Neural progenitor cell (in vitro differentiated cells): ENCODE measurements at regions not wholly inside any gene's neighbourhood (a gene's known extent, or its start where the extent isn't known, plus 50 kb on each side); places are given as distances from the start of the nearest gene placed in this dataset.

ENCODE experiments used
- DNase-seq: peaks from one replicate; pipeline ENCODE4 v3.0.0-alpha.2; 2016; ENCODE audit warnings: low spot score
- H2AFZ ChIP-seq: fragments of 200-600 bp; sonication (generic); replicated peaks from 2 replicates; pipeline ENCODE4 v1.6.1; 2016; ENCODE audit warnings: antibody characterized with exemption
- H3F3A ChIP-seq: fragments of 200-600 bp; sonication (generic); 2 replicates; pipeline ENCODE4 v1.6.1; 2016; ENCODE audit warnings: antibody characterized with exemption, low read depth
- H3K27ac ChIP-seq: fragments of 200-600 bp; sonication (generic); 2 replicates; pipeline ENCODE4 v1.5.1; 2016; ENCODE audit warnings: mild to moderate bottlenecking
- H3K27me3 ChIP-seq: fragments of 200-600 bp; sonication (generic); 2 replicates; pipeline ENCODE4 v1.6.1; 2016; ENCODE audit warnings: mild to moderate bottlenecking, moderate library complexity
- H3K36me3 ChIP-seq: fragments of 200-600 bp; sonication (generic); 2 replicates; pipeline ENCODE4 v1.5.1; 2016
- H3K4me1 ChIP-seq: fragments of 200-600 bp; sonication (generic); 2 replicates; pipeline ENCODE4 v1.6.1; 2016; ENCODE audit warnings: mixed run types
- H3K4me2 ChIP-seq: fragments of 200-600 bp; sonication (generic); 2 replicates; pipeline ENCODE4 v1.6.1; 2016
- H3K4me3 ChIP-seq: fragments of 200-600 bp; sonication (generic); 2 replicates; pipeline ENCODE4 v1.5.1; 2016
- H3K79me2 ChIP-seq: fragments of 200-600 bp; sonication (generic); 2 replicates; pipeline ENCODE4 v1.6.1; 2016; ENCODE audit warnings: low read depth
- H3K9ac ChIP-seq: fragments of 200-600 bp; sonication (generic); 2 replicates; pipeline ENCODE4 v1.6.1; 2016
- H3K9me3 ChIP-seq: fragments of 200-600 bp; sonication (generic); 2 replicates; pipeline ENCODE4 v1.5.1; 2016; ENCODE audit warnings: low read depth
- H4K20me1 ChIP-seq: fragments of 200-600 bp; sonication (generic); 2 replicates; pipeline ENCODE4 v1.6.1; 2016; ENCODE audit warnings: low read depth
- H3K27ac Mint-ChIP-seq: 3 replicates; pipeline ENCODE4 v1.8.0; 2021; ENCODE audit warnings: mixed read lengths
- H3K27me3 Mint-ChIP-seq: 2 replicates; pipeline ENCODE4 v1.8.0; 2022; ENCODE audit warnings: low read depth, mild to moderate bottlenecking, inconsistent platforms, moderate library complexity, mixed read lengths; ENCODE audit not compliant: insufficient read depth
- H3K36me3 Mint-ChIP-seq: 3 replicates; pipeline ENCODE4 v1.8.0; 2021; ENCODE audit warnings: mixed read lengths
- H3K4me1 Mint-ChIP-seq: 3 replicates; pipeline ENCODE4 v1.8.0; 2021; ENCODE audit warnings: mixed read lengths
- H3K4me3 Mint-ChIP-seq: 3 replicates; pipeline ENCODE4 v1.8.0; 2021; ENCODE audit warnings: mild to moderate bottlenecking, moderate library complexity, mixed read lengths
- H3K9me3 Mint-ChIP-seq: 3 replicates; pipeline ENCODE4 v1.8.0; 2020; ENCODE audit warnings: mixed read lengths
- EZH2 ChIP-seq: fragments of 200-600 bp; sonication (generic); IDR thresholded peaks from 2 replicates; pipeline ENCODE4 v1.6.1; 2017; ENCODE audit warnings: antibody characterized with exemption, mild to moderate bottlenecking, moderate library complexity
- EZH2phosphoT487 ChIP-seq: fragments of 200-600 bp; sonication (generic); IDR thresholded peaks from 2 replicates; pipeline ENCODE4 v1.6.1; 2017; ENCODE audit warnings: antibody characterized with exemption
- TF ChIP-seq, protein P1 (sequence below): fragments of 200-600 bp; sonication (generic); IDR thresholded peaks from 2 replicates; pipeline ENCODE4 v1.5.1; 2017; ENCODE audit warnings: antibody characterized with exemption, mild to moderate bottlenecking

DNA sequence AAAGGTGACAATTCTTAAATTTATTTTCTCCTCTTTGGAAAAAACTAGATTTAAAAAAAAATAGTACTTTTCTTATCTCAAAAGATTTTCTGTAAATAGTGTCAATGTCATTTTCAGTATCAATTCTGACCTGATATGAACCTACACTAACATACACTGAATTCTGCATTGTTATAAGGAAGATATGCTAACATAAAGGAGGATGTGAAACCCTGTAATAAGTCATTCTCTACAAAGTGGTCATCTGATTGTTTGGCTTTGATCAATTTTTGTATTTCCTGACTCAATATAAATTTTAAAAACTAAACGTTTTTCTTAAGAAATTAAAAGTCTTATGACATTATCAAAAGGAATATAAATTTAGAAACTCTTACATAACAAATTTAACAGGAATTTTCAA is 233.6 kb upstream of the EDIL3 start:
- H3K27me3 Mint-ChIP-seq, result no peaks in the 10 kb centered on the region
- TF ChIP-seq, protein P1, sequence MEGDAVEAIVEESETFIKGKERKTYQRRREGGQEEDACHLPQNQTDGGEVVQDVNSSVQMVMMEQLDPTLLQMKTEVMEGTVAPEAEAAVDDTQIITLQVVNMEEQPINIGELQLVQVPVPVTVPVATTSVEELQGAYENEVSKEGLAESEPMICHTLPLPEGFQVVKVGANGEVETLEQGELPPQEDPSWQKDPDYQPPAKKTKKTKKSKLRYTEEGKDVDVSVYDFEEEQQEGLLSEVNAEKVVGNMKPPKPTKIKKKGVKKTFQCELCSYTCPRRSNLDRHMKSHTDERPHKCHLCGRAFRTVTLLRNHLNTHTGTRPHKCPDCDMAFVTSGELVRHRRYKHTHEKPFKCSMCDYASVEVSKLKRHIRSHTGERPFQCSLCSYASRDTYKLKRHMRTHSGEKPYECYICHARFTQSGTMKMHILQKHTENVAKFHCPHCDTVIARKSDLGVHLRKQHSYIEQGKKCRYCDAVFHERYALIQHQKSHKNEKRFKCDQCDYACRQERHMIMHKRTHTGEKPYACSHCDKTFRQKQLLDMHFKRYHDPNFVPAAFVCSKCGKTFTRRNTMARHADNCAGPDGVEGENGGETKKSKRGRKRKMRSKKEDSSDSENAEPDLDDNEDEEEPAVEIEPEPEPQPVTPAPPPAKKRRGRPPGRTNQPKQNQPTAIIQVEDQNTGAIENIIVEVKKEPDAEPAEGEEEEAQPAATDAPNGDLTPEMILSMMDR, result no peak
- no peak for TF ChIP-seq EZH2phosphoT487
- TF ChIP-seq EZH2, result no peak
- Histone ChIP-seq H3K4me1 (no peaks in the 10 kb centered on the region), H3K36me3 (no peaks in the 10 kb centered on the region), H3K4me2 (no peak overlapping the region), H2AFZ (no peak overlapping the region), H3K9ac (no peak overlapping the region), H3K27ac (no peak overlapping the region), H3K9me3 (no peaks in the 10 kb centered on the region), H4K20me1 (no peaks in the 10 kb centered on the region), H3K4me3 (no peak overlapping the region), H3F3A (no peaks in the 10 kb centered on the region), H3K79me2 (no peaks in the 10 kb centered on the region), H3K27me3 (no peaks in the 10 kb centered on the region)
- no peak for DNase-seq
- no peaks in the 10 kb centered on the region for H3K9me3 Mint-ChIP-seq
- H3K36me3 Mint-ChIP-seq, result no peaks in the 10 kb centered on the region
- no peak overlapping the region for H3K4me3 Mint-ChIP-seq
- H3K4me1 Mint-ChIP-seq, result no peaks in the 10 kb centered on the region
- H3K27ac Mint-ChIP-seq, result no peak overlapping the region

DNA sequence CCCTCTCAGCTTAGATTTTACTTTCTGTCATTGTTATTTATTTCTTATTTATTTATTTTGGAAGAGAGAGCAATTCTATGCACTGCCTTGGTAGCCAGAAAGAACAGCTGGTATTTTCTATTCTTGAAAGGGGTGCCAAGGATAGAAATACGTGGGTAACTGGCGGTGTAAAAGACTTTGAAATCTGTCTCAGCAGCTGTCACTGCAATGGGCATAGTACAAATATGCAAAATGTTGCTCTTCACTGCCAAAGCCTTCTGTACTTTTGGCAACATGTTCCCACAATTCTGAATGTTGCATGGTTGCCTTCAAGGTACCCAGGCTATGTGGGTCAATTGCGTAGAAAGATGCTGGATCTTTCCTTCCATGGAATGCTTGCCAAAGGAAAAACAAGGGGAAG is 230.2 kb upstream of the EDIL3 start:
- Mint-ChIP-seq H3K4me1 (no peaks in the 10 kb centered on the region), H3K27me3 (no peaks in the 10 kb centered on the region), H3K36me3 (no peaks in the 10 kb centered on the region), H3K9me3 (no peaks in the 10 kb centered on the region), H3K4me3 (no peak overlapping the region), H3K27ac (no peak overlapping the region)
- H3K4me3 ChIP-seq, result no peak overlapping the region
- H4K20me1 ChIP-seq, result no peaks in the 10 kb centered on the region
- no peaks in the 10 kb centered on the region for H3K36me3 ChIP-seq
- no peak for DNase-seq
- H3K9me3 ChIP-seq, result no peaks in the 10 kb centered on the region
- H3K4me1 ChIP-seq, result no peaks in the 10 kb centered on the region
- no peak overlapping the region for H3K4me2 ChIP-seq
- H2AFZ ChIP-seq, result no peak overlapping the region
- no peaks in the 10 kb centered on the region for H3F3A ChIP-seq
- no peak overlapping the region for H3K27ac ChIP-seq
- no peak for TF ChIP-seq EZH2
- no peak for TF ChIP-seq EZH2phosphoT487
- TF ChIP-seq, protein P1, result no peak
- no peaks in the 10 kb centered on the region for H3K79me2 ChIP-seq
- H3K9ac ChIP-seq, result no peak overlapping the region
- no peaks in the 10 kb centered on the region for H3K27me3 ChIP-seq

DNA sequence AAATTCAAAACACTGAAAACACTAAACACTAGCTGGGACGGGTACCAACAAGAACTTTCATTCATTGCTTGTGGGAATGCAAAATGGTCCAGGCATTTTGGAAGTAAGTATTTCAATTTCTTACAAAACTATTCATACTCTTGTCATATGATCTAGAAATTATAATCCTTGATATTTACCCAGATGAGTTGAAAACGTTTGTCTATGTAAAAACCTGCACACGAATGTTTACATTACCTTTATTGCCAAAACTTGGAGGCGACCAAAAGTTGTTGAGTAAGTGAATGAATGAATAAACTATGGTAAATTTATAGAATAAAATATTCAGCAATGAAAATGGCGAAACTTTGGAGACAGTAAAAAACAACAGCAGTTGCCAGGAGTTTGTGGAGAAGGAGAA is 222.1 kb upstream of the EDIL3 start:
- Histone ChIP-seq H3F3A (no peaks in the 10 kb centered on the region), H3K4me1 (no peaks in the 10 kb centered on the region), H2AFZ (no peak overlapping the region), H3K36me3 (no peaks in the 10 kb centered on the region), H3K4me2 (no peak overlapping the region), H3K9me3 (no peaks in the 10 kb centered on the region), H3K27ac (no peak overlapping the region), H3K9ac (no peak overlapping the region), H4K20me1 (no peaks in the 10 kb centered on the region), H3K27me3 (no peaks in the 10 kb centered on the region), H3K79me2 (no peaks in the 10 kb centered on the region), H3K4me3 (no peak overlapping the region)
- H3K36me3 Mint-ChIP-seq, result no peaks in the 10 kb centered on the region
- no peak overlapping the region for H3K4me3 Mint-ChIP-seq
- H3K27me3 Mint-ChIP-seq, result no peaks in the 10 kb centered on the region
- DNase-seq, result no peak
- H3K27ac Mint-ChIP-seq, result no peak overlapping the region
- TF ChIP-seq, protein P1, result no peak
- TF ChIP-seq EZH2phosphoT487 (no peak), EZH2 (no peak)
- H3K9me3 Mint-ChIP-seq, result no peaks in the 10 kb centered on the region
- H3K4me1 Mint-ChIP-seq, result no peaks in the 10 kb centered on the region

DNA sequence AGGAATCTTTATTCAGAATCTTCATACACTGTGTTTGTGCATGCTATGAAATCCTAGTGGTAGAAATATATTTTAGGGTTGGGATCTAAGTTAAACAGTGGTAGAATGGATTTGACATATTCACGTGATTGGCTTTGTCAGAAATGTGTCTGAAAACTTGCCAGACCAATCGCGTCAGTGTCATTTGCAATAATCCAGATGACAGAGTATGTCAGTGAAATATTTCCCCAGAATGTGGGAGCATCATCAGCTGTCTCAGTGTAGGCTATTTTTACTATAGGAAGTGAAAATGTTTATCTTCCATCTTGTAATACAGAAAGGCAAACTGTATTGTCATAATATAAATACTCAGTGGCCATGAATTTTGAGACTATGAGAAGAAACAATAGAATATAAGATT is 220.6 kb upstream of the EDIL3 start:
- no peak overlapping the region for H2AFZ ChIP-seq
- H3K27me3 ChIP-seq, result no peaks in the 10 kb centered on the region
- H3K4me1 ChIP-seq, result no peaks in the 10 kb centered on the region
- no peaks in the 10 kb centered on the region for H3K79me2 ChIP-seq
- H3K4me3 ChIP-seq, result no peak overlapping the region
- Mint-ChIP-seq H3K36me3 (no peaks in the 10 kb centered on the region), H3K27me3 (no peaks in the 10 kb centered on the region), H3K27ac (no peak overlapping the region), H3K9me3 (no peaks in the 10 kb centered on the region), H3K4me3 (no peak overlapping the region), H3K4me1 (no peaks in the 10 kb centered on the region)
- DNase-seq, result no peak
- no peaks in the 10 kb centered on the region for H3F3A ChIP-seq
- no peak overlapping the region for H3K9ac ChIP-seq
- no peaks in the 10 kb centered on the region for H4K20me1 ChIP-seq
- TF ChIP-seq EZH2 (no peak), EZH2phosphoT487 (no peak)
- TF ChIP-seq, protein P1, result no peak
- H3K4me2 ChIP-seq, result no peak overlapping the region
- no peak overlapping the region for H3K27ac ChIP-seq
- no peaks in the 10 kb centered on the region for H3K36me3 ChIP-seq
- no peaks in the 10 kb centered on the region for H3K9me3 ChIP-seq
